Amniotic epithelial cell (primary cell): ENCODE measurements at regions not wholly inside any gene's neighbourhood (a gene's known extent, or its start where the extent isn't known, plus 50 kb on each side); places are given as distances from the start of the nearest gene placed in this dataset.
"Not testable (repeated sequence)": the region's sequence is repeated elsewhere in the genome, so short reads cannot be mapped to it uniquely, and the experiment has no call there.

Experiments
- DNase-seq: peaks from one replicate; pipeline ENCODE4 v3.0.0-alpha.2; 2010; ENCODE audit warnings: low read depth

DNA sequence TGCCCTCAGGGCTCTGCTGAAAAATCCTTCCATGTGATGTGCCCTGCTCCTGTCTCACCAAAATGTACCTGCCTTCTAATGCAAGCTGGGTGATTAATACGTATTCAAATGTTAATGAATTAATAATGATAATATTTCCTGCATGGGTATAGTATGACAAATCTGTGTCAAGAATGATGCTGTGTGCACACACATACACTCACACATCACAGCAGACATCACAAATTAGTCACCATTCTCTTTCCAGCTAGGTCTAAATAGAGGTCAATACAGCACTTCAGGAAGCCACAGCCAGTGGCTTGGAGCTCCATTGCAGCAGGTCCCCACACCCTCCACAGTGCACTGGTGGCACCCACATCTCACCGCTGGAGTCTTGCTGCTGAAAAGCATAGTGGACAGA lies 681.2 kb upstream of the NRP1 start:
- no peak for DNase-seq

DNA sequence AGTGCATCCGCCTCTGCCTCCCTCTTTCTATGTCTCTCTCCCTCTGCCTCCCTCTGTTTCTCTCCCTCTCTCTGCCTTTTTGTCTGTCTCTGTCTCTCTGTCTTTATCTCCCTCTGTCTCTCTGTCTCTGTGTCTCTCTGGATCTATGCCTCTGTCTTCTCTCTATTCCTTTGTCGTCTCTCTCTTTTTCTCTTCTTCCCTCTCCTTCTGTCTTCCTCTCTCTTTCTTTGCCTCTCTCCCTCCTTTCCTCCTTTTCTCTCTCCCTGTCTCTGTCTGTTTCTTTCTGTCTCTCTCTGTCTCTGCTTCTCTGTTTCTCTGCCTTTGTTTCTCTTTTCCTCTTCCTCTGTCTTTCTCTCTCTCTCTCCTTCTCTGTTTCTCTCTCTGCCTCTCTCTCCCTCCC lies 678.8 kb upstream of the NRP1 start:
- no peak for DNase-seq

DNA sequence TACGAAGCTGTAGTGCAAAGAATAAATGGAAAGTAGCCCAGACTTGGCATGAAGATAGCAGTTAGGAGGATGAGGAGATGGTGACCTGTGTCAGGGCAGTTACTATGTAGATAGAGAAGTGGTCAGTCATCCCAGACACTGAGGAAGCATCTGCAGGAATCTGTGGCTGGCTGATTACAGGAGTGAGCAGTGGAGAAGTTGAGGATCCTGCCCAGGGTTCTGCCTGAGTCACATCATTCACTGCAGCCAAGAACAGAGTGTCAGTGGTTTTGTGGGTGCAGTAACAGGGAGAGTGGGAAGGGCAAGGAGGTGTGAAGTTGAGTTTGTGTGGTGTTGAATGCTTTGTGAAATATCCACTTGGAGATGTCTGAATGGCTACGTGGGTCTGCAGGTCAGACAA lies 676.4 kb upstream of the NRP1 start:
- peak; percentile 62 for DNase-seq

GRCh38 chr10:34010228-34010627 lies 675.8 kb upstream of the NRP1 start:
- DNase-seq, result not testable (repeated sequence)

DNA sequence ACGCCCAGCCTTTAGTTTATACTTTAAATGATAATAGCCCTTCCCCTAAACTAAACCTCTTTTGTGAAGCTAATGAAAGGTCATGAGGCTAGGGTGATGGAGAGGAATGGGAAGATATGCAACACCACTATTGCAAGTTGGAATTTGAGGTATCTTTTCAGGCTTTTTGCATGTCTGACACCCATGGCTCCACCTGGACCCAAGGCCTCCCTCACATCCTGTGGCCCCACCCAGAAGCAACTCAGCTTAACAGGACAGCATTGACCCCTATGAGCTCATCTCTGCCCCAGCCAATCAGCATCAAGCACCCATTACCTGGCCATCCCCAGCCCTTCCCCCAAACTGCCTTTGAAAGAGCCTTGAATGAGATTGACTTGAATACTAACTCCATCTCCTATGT lies 674.2 kb upstream of the NRP1 start:
- DNase-seq, result no peak

- peak; percentile 3 for DNase-seq
Observed at GRCh38 chr10:34006471-34006870, 672.0 kb upstream of the NRP1 start.

- DNase-seq, result no peak
Observed at GRCh38 chr10:34003561-34003960, 669.1 kb upstream of the NRP1 start.

GRCh38 chr10:34002896-34003295 lies 668.4 kb upstream of the NRP1 start:
- no peak for DNase-seq

DNA sequence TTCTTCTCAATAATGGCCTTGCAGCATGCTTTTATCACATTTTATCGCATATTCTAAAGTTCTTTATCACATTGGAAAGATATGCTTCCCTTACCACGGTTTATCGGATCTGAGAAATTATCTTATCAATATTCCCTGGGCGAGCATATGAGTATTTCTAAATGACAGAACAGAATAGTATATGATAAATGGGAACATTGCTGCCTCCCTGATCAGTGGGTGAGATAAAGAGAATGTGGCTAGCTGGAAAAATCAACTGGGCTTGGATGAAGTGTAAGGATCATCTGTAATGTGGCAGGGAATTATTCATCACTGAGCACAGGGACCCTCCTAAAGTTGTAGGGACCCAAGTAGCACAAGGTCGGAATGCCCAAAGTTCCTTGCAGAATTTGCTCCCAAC lies 667.4 kb upstream of the NRP1 start:
- no peak for DNase-seq

- DNase-seq, result peak; percentile 28
Observed at GRCh38 chr10:34001087-34001580, 666.7 kb upstream of the NRP1 start.

DNA sequence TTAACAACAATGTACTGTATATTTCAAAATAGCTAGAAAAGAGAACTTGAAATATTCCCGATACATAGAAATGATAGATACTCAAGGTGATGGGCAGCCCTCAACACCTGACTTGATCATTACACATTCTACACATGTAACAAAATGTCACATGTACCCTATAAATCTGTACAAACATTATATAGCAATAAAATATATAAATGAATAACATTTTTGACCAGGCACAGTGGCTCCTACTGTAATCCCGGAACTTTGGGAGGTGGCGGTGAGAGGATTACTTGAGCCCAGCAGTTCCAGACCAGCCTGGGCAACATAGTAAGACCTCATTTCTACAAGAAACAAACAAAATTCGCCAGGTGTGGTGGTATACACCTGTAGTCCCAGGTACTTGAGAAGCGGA lies 659.5 kb upstream of the NRP1 start:
- no peak for DNase-seq

GRCh38 chr10:33991924-33992323 lies 657.5 kb upstream of the NRP1 start:
- no peak for DNase-seq

DNA sequence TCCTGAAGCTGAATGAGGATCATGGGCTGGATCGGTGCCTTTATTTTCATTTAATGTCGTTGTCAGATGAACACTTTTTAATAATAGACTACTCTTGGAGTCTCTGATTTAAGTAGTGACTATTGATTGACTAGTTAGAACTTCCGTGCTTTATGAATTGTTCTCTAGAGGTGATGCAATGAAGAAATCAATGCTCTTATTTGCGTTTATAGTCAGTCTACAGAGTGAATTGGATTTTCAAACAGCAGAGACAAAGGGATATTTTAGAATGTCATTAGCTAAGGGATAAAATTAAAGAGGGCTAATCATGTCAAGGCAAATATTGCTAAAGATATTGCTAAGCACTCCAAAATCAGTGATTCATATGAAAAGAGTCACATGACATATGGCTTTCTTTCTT lies 652.0 kb upstream of the NRP1 start:
- no peak for DNase-seq

- no peak for DNase-seq
Observed at GRCh38 chr10:33986016-33986415, 651.5 kb upstream of the NRP1 start.

GRCh38 chr10:33982995-33983394 lies 648.5 kb upstream of the NRP1 start:
- peak; percentile 22 for DNase-seq

DNA sequence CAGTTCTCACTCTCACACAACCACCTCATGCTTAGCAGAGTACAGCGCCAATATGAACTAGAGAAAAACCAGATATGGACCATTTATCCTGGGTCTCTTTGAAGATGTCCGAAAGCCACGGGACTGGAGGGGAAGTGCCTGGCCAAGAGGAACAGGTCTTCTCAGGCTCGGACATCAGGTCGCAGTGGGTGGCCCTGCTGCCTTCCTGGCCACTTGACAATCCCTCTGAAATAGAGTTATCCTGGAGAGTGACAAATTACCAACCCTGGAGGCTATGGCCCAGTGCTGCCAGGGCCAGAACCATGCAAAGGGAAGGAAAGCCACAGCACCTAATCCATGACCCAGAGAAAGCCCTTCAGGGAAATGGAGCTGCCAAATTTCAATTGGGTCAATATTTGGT lies 646.8 kb upstream of the NRP1 start:
- no peak for DNase-seq

DNA sequence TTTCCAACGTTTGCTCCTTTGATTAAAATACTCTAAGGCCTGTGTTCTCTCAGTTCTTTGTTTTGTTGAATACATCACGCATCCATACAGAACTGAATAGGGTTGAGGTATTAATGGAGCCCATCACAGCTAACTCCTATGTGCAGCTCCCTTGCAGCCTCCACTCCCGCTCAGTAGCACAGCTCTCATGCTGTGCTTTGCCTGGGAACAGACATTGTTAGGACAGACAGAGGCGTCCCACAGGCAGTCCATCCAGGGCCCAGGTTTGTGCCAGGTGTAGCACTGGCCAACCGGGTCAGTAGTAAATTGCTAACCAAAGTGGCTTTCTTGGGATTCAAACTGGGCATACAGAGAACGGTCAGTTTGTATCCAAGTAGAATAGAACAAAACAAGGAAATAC lies 644.7 kb upstream of the NRP1 start:
- no peak for DNase-seq

- no peak for DNase-seq
Observed at GRCh38 chr10:33975481-33975880, 641.0 kb upstream of the NRP1 start.

DNA sequence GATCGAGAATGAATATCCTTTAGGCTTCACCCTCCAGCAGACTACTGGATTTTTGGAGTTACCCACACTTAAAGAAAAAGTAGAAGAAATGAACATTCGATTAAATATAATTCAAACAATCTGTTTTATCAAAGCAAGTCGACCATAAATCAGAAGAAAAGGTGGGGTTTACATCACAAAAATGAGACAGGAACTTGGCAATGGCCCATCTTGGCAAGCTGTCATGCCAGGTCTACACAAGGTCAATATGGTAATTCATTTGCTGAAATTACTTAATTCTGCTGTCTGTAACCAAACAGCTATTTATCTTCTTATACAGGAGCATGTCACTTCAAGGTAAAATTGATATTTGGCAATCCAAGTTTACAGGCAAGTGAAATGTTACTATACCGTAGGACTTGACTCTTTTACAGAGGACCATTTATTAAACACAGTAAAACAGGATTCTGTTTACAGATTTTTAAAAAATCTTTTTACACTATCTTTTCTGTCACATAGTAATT lies 640.6 kb upstream of the NRP1 start:
- DNase-seq, result no peak

DNA sequence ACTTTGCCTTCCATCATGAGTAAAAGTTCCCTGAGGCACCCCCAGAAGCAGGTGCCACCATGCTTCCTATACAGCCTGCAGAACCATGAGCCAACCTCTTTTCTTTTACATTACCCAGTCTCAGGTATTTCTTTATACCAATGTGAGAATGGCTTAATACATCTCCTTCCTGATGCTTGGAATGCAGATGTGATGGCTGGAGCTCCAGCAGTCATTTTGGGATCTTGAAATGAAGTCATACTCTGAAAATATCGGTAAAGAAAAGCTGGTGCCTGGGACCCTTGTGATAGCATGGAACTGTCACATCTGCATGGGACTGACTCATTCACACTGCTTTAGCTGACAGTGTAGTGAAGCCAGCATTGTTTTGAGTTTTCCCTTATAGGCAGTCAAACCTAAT lies 634.5 kb upstream of the NRP1 start:
- DNase-seq, result no peak

DNA sequence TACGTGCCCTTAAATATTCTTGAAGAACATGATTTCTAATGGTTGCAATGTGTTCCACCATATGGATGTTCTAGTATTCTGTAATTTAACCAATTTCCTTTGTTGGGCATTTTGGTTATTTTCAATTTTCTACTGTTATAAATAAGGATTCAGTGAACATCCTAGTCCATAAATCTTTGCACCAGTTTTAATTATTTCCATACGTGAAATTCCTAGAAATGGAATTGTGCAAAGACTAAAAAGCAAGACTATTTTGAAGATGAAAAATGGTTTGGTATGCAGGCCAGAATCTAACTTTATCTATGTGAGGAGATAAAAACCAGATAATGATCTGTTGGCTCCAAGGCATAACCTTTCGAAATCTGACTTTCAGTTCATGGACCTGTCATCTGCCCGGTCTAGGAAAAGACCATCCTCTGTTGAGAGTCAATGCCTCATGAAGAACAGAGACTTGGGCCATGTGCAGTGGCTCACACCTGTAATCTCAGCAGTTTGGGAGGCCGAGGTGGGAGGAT lies 633.2 kb upstream of the NRP1 start:
- DNase-seq, result peak; percentile 50

GRCh38 chr10:33966946-33967345 lies 632.5 kb upstream of the NRP1 start:
- DNase-seq, result no peak

GRCh38 chr10:33965795-33966581 lies 631.5 kb upstream of the NRP1 start:
- DNase-seq, result no peak

GRCh38 chr10:33963729-33964128 lies 629.3 kb upstream of the NRP1 start:
- no peak for DNase-seq
